Left renal pelvis (tissue), 4 donors: ENCODE measurements at regions not wholly inside any gene's neighbourhood (a gene's known extent, or its start where the extent isn't known, plus 50 kb on each side); places are given as distances from the start of the nearest gene placed in this dataset.

Source experiments
- DNase-seq, 4 donors: peaks; one replicate each; pipeline ENCODE4 v3.0.0-alpha.2; 2013; ENCODE audit warnings: low read depth in 4 of 4, low spot score in 3 of 4

DNA sequence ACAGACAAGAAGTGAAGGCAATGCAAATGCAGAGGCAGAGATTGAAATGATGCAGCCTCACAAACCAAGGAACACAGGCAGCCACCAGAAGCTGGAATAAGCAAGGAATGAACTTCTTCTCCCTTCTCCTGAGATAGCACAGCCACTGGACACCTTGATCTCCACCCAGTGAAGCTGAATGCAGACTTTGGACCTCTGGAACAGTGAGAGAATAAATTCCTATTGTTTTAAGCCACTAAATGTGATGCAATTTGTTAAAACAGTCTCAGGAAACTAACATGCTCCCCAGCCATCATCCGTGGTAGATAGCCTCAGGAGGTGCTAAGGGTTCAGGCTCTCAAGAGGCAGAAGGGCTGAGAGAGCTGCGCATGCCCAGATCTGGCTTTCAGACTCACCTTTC lies 512.2 kb upstream of the ZNF608 start:
- no peak for DNase-seq

DNA sequence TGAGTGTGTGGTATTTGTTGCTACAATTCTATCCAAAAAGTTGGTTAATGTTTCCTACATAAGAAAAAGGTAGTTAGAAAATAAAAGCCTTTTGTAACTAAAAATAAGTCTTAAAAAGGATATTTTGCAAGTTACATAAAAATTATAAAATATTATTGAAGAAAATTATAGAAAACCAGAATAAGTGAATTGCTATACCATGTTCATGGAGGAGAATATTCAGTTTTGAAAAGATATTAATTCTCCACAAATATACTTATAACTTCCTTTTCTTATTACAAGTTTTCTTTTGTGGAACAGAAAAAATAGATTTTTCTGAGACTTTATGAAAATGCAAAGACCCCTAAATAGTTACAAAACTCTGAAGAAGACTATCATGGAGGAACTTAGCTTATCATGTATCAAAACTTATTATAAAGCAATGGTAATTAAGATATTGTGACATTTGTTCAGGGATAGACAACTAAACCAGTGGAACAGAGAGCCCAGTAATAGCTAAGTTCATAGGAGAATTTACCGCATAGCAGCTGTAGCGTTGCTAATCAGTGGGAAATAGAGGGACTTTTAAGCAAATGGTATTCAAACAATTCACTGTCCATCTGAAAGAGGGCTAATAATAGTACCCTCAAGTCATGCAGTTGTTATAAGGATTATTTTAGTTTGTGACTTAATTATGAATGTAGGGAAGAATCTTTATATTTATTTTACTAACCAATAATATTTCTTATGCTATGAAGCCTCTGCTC lies 515.2 kb upstream of the ZNF608 start:
- DNase-seq = no peak

DNA sequence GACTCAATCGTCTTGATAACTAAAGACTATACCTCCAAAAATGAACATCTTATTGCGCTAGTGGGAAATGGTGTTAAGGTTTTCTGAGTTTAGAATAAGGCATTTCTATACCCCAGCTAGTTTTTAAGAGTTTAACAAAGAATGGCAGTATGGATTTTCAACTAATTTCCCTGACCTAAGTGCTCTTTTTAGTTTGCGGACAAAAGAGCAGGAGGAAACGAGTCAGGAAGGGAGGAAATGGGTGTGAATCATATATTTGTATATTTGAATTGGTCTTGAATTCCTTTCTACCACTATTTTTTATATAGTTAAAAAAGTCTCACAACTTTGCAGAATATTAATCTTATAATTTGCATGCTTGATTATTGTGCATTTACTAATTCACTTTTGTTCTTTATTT lies 516.3 kb upstream of the ZNF608 start:
- no peak for DNase-seq

DNA sequence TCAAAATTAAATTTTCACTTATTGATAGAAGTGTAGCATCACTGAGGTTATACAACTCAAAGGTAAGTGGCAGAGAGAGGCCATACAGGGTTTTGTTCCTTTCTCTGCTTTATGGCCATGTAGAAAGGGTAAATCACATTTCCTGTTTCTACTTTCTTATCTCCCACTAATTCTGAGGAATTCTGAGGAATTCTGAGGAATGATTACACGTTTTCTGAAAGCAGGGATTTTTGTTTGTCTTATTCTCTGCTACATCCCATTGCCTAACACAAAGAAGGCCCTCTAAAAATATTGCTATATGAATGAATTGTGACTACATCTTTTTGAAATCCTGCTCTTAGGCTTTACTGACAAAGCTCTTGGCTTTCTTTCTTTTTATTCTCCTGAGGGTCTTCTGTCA lies 516.9 kb upstream of the ZNF608 start:
- no peak for DNase-seq

DNA sequence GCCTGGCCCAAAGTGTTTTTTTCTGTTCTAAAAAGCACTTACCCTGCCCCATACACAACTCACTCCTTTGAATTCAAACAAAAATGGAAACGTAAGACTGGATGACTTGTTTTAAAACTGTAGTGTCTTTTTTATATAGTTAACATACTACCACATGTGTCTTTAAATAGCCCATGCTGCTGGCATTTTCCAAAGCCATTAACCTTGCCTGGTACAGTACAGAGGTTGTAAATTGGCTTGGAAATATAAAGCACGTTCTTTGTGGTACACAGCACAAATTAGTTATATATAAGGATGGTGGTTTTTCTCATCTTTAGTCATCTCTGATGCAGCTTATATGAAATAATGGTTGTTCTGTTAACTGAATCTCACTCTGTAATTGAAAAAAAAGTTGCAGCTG lies 519.7 kb upstream of the ZNF608 start:
- DNase-seq = no peak

DNA sequence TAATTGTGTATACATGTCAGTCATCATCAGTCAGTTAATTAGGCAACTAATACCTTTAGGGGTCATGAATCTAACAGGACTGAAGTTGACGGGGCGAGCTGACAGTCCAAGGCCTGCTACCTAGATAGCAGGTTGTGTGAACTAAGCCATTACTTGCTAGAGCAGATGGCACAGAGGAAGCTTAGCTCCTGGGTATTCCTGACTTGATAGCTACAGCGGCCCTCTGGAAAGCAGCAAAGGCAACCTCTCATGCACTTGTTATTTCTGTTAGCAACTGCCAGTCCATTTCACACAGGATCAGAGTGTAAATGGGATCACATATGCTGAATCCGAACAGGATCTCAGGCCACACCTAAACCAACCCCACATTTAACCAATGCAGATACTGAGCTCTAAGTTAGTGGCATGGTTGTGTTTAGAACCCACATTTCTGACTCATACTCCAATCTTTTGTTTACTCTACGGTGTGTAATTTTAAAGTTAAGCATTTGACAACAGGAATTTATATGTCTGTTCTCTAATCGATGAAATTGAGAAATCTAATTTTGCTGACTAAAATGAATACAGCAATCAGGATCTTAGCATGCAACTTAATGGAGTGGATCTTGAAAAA lies 521.3 kb upstream of the ZNF608 start:
- DNase-seq = no peak

DNA sequence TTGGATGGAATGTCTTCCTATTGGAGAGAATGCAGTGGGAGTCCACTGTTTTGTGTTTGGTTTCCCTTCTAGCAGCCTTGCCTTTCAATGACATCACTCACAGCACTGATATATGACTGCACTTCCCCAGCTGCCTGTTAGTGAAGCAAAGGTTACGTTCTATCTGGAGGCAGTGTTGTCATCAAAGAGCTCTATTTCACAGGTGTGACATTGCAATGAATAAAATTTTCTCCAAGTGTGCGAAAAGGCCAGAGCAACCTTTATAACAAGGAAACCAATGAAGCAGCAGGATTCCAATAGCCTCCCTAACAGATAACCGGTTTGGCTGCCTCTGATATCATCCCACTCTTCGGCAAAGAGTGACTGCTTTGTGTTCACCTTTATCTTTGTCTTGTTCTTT lies 523.5 kb upstream of the ZNF608 start:
- peak in 1 of 4 donors; percentile 17 for DNase-seq

DNA sequence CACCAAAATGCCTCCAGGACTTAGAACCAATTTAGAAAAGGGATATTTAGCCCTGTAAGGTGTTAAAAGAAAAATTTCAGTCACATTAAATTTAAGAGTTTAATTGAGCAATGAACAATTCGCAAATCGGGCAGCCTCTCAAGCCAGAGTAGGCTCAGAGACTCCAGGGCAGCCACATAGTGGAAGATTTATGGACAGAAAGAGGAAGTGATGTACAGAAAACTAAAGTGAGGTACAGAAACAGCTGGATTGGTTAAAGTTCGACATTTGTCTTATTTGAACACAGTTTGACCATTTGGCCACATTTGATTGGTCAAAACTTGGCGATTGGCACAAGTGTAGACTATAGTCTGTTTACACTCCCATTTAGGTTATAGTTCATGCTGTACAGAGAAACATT lies 525.9 kb upstream of the ZNF608 start:
- no peak for DNase-seq

DNA sequence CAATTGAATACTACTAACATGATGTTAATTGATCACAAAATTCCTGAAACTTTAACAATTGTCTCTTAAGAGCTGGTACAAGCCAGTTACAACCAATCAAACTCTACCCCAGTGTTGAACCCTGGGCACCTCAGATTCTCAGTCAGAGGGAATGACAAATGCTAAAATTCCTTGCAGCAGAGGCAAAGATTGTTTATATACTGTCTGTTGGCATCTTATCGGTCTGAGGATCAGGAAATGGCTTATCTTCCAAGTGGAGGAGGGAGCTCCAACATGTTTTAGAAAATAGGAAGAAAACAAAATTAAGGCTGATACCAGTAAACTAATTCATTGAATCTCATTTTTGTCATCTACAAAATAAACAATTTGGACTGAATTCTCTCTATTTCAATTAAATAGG lies 527.8 kb upstream of the ZNF608 start:
- DNase-seq = no peak

DNA sequence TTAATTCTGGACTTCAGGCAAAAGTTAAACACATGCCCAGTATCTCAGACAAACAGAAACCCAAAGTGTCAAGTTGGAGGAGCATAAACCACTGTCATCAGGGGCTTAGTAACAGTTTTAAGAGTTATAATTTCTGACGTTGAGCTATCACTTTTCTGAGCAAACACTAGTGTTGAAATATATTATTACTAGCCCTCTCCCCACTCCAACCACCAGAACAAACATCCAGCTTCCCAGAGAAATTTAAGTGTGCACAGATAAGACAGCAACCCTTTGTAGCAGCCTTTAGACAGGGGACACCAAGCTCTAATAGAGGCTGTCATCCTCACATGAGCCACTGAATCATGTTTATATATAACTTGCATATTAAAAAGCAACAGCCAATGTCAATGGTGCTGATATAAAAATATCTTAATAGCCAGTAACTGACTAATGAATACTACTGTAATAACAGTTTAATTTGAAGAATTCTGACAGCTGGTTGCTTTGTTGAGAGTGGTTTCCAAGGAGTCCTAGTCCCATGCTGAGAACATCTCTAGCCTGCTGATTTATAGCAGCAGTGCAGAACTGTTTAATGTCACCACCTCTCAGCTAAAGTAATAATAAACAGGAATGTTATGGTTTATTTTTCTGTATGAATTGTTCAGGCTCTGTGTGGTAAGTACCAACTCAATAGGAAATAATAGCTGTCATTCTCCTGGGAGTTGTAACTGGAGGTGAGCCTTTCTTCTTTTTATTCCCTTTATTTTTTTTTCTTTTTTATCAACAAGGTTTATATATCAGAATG lies 528.7 kb upstream of the ZNF608 start:
- no peak for DNase-seq

DNA sequence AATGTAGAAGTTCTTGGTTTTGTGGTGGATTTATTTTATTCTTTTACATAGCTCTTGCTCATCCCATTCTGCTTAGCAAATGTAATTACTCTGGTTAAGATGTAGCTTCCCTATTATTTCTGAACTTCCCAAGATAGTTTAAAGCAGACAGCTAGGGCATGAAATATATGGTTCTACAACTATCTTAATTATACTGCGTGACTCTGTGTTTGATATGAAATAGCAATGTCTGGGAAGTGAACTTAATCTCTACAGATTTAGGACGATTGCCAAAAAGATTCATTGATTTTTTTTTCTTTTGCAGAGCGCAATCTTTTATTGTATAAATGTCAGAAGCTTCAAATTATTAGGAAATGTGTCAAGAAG lies 529.3 kb upstream of the ZNF608 start:
- DNase-seq = no peak

DNA sequence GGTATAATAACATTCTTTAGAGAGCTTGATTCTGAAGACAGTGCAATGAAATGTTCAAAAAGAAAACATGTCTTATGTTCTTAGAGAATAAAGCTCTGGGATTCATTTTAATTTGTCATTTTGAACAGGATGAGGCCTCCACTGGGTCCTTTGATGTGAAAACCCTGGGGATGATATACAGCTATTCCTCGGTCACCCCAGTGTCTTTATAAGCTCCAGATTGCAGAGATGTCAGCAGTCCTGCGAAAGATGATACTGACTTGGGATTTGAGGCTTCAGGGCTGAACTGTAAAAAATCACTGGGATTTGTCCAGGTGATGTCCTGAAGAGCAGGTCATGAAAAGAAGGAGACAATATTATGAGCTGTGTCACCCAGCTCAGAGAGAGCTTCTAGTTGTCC lies 529.7 kb upstream of the ZNF608 start:
- DNase-seq = no peak

DNA sequence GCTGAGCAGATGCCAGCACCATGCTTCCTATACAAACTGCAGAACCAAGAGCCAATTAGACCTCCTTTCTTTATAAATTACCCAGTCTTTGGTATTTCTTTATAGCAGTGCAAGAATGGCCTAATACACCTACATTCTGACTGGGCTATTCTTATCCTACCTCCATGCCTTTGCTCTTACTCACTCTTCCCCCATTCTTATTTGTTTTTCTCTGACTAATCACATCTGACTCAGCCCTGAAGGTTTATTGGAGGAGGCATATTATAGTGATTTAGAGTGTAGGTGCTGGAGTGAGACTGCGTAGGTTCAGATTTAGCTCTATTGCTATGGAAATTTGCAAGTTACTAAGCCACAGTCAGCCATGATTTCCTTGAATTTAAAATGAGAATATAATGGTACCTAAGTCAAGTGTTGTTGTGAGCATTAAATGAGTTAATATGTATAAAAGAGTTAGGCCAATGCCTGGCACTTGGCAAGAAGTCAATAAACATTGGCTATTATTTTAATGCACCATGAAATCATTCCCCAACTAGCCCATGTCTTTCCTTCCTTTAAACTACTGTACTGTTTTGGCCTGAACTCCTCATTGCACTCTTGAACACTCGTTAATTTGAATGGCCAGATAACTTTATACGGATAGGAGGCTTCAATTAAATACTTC lies 531.2 kb upstream of the ZNF608 start:
- DNase-seq = no peak

DNA sequence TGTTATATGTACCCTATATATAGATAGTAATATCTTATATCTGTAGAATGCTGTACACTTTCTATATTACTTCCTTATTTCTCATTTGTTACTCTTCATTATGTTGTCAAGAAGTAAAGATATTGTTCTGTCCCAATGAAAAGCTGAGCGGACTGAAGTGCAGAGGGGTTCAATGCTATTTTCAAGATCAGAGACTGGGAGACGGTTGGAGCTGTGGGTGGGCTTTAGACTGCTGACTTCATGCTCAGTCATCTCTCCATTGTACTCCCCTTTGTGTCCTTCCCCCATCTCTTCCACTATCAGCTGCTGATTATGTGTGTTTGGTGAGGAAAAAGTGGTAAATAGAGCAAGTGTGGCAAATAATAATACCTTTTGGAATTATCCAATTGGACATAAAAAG lies 532.3 kb upstream of the ZNF608 start:
- no peak for DNase-seq

DNA sequence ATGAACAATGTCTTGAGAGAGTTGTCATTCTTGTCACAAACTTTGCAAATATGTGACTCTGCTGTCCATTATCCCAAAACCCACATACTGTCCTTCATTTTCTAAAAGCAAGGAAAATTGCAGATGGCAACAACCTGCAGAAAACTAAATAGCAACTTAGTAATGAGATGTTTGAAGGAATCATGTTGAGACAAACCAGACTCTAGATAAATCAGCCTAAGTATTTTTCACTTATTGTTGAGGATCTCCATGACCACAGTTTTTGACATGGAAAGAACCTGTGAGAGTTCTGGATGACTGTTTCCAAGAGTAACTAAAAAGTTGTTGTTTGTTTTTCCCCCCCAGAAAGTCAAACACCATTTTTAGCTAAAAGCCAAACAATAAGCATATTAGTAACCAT lies 535.2 kb upstream of the ZNF608 start:
- no peak for DNase-seq

DNA sequence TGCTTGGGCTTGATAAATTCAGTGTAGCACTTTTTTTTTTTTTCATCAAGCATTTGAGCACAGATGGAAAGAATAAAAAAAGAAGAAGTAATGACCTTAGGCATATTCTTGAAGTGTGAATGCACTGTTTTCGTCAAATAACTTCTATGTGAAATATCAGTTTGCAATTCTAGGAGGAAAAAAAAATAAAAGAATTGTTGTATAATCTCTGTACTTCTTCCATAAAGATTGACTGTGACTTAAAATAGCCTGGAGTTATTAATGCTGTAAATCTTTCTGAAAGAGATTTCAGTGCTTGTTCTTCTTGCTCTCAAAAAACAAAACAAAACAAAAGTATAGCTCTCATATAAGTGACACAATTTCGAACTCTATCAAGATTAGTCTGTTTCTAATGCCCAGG lies 536.9 kb upstream of the ZNF608 start:
- DNase-seq = no peak

DNA sequence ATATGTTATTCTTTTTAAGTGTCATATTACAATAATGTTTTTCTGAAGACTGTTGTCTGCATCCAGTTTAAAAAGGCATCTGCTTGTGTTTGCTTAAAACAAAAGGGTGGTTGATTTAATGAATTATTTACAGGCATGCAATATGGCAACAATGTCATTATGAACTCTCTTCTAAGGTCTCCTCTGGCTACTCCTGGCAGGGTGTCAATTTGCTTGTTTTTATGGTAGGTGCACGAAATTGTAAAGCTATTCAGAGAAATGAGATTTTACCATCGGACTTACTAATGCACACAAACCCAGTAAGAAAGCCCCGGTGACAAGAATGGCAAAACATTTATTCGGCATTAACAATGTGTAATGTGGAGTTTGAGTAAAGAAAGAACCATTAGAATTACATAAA lies 539.8 kb upstream of the ZNF608 start:
- no peak for DNase-seq

DNA sequence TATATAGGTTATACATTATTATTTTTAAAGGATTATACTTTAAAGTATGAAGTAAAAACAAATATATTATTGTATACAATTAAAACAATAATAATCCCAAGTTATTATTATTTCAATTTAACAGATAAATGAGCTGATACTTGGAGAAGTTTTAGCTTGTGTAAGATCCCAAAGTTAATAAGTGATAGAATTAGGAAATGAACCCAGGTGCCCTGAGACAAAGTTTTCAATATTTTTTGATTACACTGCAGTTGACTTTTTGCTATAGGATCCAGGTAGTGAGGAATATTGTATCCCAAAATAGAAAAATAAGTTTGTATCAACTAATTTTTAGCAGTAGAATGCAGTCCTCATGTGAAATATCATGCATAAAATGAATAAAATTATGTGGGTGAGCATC lies 543.2 kb upstream of the ZNF608 start:
- DNase-seq = no peak

DNA sequence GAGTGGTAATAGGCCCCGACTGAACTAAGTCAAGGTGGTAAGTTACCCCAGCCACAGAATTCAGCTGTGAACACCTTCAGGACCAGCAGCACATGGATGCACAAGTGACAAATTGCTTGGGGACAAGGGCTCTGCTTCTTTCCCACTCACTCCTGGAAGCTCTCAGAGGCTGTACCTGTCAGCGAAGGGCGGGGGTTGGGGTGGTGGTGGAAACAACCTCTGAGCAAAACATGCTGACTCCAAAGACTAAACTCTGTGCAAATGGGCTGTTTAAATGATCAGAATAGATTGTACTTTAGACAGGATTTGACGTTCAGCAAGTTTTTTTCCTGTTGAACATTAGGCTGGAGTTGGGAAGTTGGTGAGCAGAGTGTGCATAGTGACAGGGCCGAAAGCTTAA lies 544.5 kb upstream of the ZNF608 start:
- no peak for DNase-seq

DNA sequence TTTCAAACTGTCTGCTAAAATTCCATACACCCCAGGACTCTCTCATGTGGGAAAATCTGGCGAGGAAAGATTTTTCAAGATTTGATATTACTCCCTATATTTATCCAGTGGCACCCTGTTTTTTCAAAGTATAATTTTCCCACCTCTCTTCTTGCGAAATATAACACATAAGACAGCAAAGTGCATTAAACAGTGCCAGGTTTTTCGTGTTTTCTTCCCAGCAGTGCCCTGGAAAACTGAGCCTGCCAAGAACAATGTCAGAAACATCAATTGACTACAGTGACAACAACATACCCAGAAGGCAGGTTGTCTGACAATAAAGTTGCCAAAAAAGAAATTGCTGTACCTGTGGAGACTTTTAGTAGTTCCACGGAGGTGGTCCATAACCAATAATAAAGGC lies 545.0 kb upstream of the ZNF608 start:
- DNase-seq = no peak

DNA sequence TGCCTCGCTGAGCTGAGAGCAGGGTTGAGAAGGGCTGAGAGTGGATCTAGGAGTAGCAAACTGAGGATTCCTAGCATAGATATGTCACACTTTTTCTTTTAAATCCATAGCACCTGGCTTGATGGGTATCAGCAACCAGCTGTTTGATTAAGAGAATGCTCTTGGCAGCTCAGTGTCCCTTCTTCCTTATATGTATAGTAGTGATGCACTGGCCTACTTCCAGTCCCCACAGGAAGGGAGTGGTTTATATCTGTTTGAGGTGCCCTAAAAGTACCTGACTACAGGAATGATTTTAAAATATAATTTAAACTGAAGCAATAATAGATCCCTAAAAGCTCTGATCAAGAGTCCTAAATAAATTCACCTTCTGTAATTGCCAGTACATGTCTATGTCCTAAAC lies 546.8 kb upstream of the ZNF608 start:
- no peak for DNase-seq

DNA sequence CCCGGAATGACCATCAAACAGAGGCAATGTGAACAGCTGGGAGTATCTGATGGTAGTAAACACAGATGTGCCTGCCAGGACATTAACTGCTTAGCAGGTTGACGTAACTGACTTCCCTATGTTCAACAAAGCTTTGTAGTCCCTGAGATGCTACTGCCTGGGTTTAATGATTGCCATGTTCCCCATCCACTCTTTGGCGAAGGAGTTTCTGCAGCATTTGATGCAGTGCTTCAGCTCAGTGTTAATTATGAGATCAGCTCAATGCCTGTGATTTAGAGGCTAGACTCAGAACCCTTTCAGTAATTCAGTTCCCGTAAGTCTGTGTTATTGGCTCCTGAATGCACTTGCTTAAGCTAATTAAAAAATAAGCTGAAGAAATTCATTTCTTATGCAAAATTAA lies 547.3 kb upstream of the ZNF608 start:
- no peak for DNase-seq
